Activated CD4-positive, alpha-beta memory T cell treated with anti-CD3 and anti-CD28 coated beads for 36 hours (primary cell): ENCODE measurements at regions not wholly inside any gene's neighbourhood (a gene's known extent, or its start where the extent isn't known, plus 50 kb on each side); places are given as distances from the start of the nearest gene placed in this dataset.

ENCODE experiments used
- CTCF ChIA-PET: fragments of 350-600 bp; sonication (Branson Sonifier 250); formaldehyde crosslinking; loops from one replicate; lab custom pipeline; 2021; ENCODE audit warnings: antibody characterized with exemption, inconsistent platforms; lab: Charles Lee
- POLR2A ChIA-PET: fragments of 350-600 bp; sonication (Branson Sonifier 250); formaldehyde crosslinking; loops from one replicate; lab custom pipeline; 2021; ENCODE audit warnings: antibody characterized with exemption; lab: Charles Lee
- DNase-seq: peaks from one replicate; pipeline ENCODE4 v3.0.0-alpha.2; 2020
- H3K27ac Mint-ChIP-seq: one replicate; pipeline ENCODE4 v1.8.0; 2021; ENCODE audit warnings: mixed read lengths
- H3K27me3 Mint-ChIP-seq: one replicate; pipeline ENCODE4 v1.8.0; 2021; ENCODE audit warnings: mixed read lengths
- H3K36me3 Mint-ChIP-seq: one replicate; pipeline ENCODE4 v1.8.0; 2021; ENCODE audit warnings: mixed read lengths
- H3K4me1 Mint-ChIP-seq: one replicate; pipeline ENCODE4 v1.8.0; 2021; ENCODE audit warnings: low read depth, mixed read lengths
- H3K4me3 Mint-ChIP-seq: one replicate; pipeline ENCODE4 v1.8.0; 2021; ENCODE audit warnings: mild to moderate bottlenecking, mixed read lengths
- H3K9me3 Mint-ChIP-seq: one replicate; pipeline ENCODE4 v1.8.0; 2021; ENCODE audit warnings: mixed read lengths
- intact Hi-C: fragments of 100-400 bp; cut with micrococcal nuclease; formaldehyde crosslinking; loops from one replicate; pipeline ENCODE4 v1.15.1; 2023

DNA sequence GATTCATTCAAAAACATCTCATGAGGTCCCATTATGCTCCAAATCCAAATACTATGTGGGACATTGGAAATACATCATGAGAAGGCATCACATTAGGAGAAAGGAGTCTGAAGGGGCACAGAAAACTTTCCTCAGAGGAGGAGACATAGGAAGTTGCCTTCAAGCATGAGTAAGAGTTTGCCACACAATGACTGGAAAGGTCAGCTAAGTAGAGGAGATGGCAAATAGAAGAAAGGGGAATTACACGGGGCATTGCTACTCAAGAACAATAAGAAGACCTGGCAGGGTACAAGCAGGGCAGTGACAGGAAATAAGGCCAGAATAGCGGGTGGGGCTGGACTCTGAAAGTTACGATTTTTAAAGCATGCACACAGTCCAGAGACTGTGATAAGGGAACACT is 231.6 kb downstream of the SPRY2 start:
- H3K36me3 Mint-ChIP-seq = no peaks in the 10 kb centered on the region
- ChIA-PET CTCF (no interaction called here), POLR2A (no interaction called here)
- no peaks in the 10 kb centered on the region for H3K4me1 Mint-ChIP-seq
- no peak overlapping the region for H3K27ac Mint-ChIP-seq
- no peak for DNase-seq
- no peaks in the 10 kb centered on the region for H3K9me3 Mint-ChIP-seq
- no peaks in the 10 kb centered on the region for H3K27me3 Mint-ChIP-seq
- no peak overlapping the region for H3K4me3 Mint-ChIP-seq
- intact Hi-C loops = no loop called here

DNA sequence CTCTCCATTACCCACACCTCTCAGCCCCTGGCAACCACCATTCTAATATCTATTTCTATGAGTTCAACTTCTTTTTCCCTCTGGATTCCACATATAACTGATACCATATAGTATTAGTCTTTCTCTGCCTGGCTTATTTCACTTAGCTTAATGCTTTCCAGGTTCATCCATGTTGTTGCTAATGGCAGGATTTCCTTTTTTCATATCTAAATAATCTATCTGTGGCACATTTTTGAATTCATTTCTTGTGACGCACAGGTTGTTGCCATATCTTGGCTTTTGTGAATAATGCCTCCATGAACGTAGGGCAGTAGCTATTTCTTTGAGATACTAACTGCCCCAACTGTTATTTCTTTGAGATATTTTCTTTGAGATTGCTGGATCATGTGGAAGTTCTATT is 235.6 kb downstream of the SPRY2 start:
- ChIA-PET CTCF (no interaction called here), POLR2A (no interaction called here)
- DNase-seq = no peak
- no peaks in the 10 kb centered on the region for H3K9me3 Mint-ChIP-seq
- H3K36me3 Mint-ChIP-seq = no peaks in the 10 kb centered on the region
- no peaks in the 10 kb centered on the region for H3K27me3 Mint-ChIP-seq
- H3K4me1 Mint-ChIP-seq = no peaks in the 10 kb centered on the region
- no peak overlapping the region for H3K27ac Mint-ChIP-seq
- intact Hi-C loops = no loop called here
- H3K4me3 Mint-ChIP-seq = no peak overlapping the region

GRCh38 chr13:80101040-80101439 is 239.9 kb downstream of the SPRY2 start:
- DNase-seq = no peak
- Mint-ChIP-seq H3K4me1 (no peaks in the 10 kb centered on the region), H3K4me3 (no peak overlapping the region), H3K27me3 (peaks cover 2% of the 10 kb centered on the region), H3K9me3 (peaks cover 2% of the 10 kb centered on the region), H3K36me3 (no peaks in the 10 kb centered on the region), H3K27ac (no peak overlapping the region)
- intact Hi-C loops = no loop called here
- CTCF ChIA-PET = no interaction called here
- POLR2A ChIA-PET = no interaction called here

DNA sequence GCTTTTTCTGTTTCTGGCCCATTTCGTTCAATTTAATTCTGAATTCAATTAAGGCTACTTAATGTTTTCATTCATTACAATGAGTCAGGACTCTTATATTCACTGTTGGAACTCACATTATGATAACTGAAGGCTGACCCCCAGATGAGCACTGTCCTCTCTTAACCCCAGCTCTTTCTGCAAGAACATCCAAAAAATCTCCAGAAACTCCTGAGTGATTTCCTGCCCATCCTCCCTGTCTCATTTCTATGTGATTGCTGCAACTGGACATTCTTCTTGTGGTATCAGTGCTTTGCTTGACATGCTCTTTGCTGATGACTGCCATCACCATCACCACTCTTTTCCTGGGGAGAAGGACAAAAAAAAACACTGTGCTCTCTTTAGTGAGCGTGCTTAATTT is 240.3 kb downstream of the SPRY2 start:
- no peak for DNase-seq
- Mint-ChIP-seq H3K27me3 (peaks cover 2% of the 10 kb centered on the region), H3K27ac (no peak overlapping the region), H3K36me3 (no peaks in the 10 kb centered on the region), H3K4me1 (no peaks in the 10 kb centered on the region), H3K9me3 (peaks cover 2% of the 10 kb centered on the region), H3K4me3 (no peak overlapping the region)
- intact Hi-C loops = no loop called here
- ChIA-PET CTCF (no interaction called here), POLR2A (no interaction called here)

- CTCF ChIA-PET = no interaction called here
- H3K27ac Mint-ChIP-seq = no peak overlapping the region
- intact Hi-C loops = no loop called here
- peaks cover 2% of the 10 kb centered on the region for H3K9me3 Mint-ChIP-seq
- no peaks in the 10 kb centered on the region for H3K4me1 Mint-ChIP-seq
- DNase-seq = no peak
- peaks cover 2% of the 10 kb centered on the region for H3K27me3 Mint-ChIP-seq
- POLR2A ChIA-PET = no interaction called here
- H3K4me3 Mint-ChIP-seq = no peak overlapping the region
- H3K36me3 Mint-ChIP-seq = no peaks in the 10 kb centered on the region
Observed at GRCh38 chr13:80097561-80097960, 243.4 kb downstream of the SPRY2 start.

DNA sequence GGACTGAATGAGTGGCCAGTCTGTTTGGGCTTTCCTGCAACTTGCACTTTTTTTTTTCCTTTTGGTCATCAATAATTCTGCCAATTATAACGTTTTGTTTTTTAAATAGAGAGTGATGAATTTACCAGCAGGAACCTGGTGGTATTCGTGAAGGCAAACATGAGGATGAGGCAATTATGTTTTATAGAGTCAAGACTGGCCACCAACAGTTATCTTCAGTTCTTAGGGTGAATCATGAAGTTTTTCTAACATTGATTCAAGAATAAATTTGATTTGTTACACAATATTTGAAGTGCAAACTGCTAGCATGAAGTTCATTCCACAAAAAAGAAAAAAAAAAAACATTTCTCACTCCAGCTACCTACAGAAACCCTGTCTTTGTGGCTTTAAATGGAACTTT is 244.5 kb downstream of the SPRY2 start:
- H3K4me1 Mint-ChIP-seq = no peaks in the 10 kb centered on the region

DNA sequence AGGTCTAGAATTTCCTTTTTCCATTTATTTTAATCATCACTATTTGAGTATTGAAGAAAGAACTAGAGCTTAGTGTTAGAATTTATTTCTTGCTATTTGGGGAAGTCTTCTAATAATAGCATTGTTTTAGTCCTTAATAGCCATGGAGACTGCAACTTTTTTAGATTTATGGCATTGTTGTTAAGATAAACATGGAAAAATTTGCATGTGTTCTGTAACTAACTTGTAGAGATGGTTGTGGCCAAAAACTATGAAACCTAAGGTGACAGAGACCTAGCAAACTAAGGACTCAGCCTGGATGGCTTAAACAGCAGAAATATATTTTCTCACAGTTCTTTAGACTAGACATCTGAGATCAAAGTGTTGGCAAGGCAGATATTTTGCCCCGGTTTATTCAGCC is 246.4 kb downstream of the SPRY2 start:
- Mint-ChIP-seq H3K36me3 (no peaks in the 10 kb centered on the region), H3K4me1 (no peaks in the 10 kb centered on the region), H3K27me3 (peaks cover 2% of the 10 kb centered on the region), H3K27ac (no peak overlapping the region), H3K4me3 (no peak overlapping the region), H3K9me3 (peaks cover 2% of the 10 kb centered on the region)
- no peak for DNase-seq
- POLR2A ChIA-PET = no interaction called here
- intact Hi-C loops = no loop called here
- CTCF ChIA-PET = no interaction called here

More for the DNA sequence above, 244.5 kb downstream of the SPRY2 start:
- ChIA-PET CTCF (no interaction called here), POLR2A (no interaction called here)
- no peak overlapping the region for H3K27ac Mint-ChIP-seq
- no peak overlapping the region for H3K4me3 Mint-ChIP-seq
- peaks cover 2% of the 10 kb centered on the region for H3K27me3 Mint-ChIP-seq
- intact Hi-C loops = no loop called here
- H3K9me3 Mint-ChIP-seq = peaks cover 2% of the 10 kb centered on the region
- DNase-seq = no peak
- H3K36me3 Mint-ChIP-seq = no peaks in the 10 kb centered on the region

DNA sequence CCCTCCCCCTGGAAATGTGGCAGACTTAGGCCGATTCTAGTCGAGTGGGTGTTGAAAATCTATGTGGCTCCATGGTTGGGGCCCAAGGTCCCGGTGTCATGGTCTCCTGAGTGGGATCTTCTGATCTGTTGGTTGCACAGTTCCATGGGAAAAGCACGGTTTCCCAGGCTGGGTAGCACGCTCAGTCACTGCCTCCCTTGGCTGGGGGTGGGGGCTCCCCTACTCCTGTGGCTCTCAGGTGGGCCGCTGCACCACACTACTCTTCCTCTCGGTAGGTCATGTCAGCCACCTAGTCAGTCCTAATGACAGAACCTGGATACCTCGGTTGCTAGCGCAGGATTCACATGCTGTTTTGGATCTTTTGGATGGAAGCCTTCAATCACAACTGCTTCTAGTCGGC is 247.0 kb downstream of the SPRY2 start:
- no peak overlapping the region for H3K4me3 Mint-ChIP-seq
- no peaks in the 10 kb centered on the region for H3K36me3 Mint-ChIP-seq
- intact Hi-C loops = no loop called here
- H3K27ac Mint-ChIP-seq = no peak overlapping the region
- no peaks in the 10 kb centered on the region for H3K4me1 Mint-ChIP-seq
- DNase-seq = no peak
- H3K9me3 Mint-ChIP-seq = peaks cover 2% of the 10 kb centered on the region
- POLR2A ChIA-PET = no interaction called here
- H3K27me3 Mint-ChIP-seq = peaks cover 2% of the 10 kb centered on the region
- CTCF ChIA-PET = no interaction called here

- Mint-ChIP-seq H3K4me3 (no peak overlapping the region), H3K27ac (no peak overlapping the region), H3K9me3 (peaks cover 2% of the 10 kb centered on the region), H3K36me3 (no peaks in the 10 kb centered on the region), H3K27me3 (no peaks in the 10 kb centered on the region), H3K4me1 (no peaks in the 10 kb centered on the region)
- DNase-seq = no peak
- ChIA-PET CTCF (no interaction called here), POLR2A (interaction anchor here (0.6 kb wide), 1 partner anchor 1042 kb away, joined by 4 read pairs; no protein-coding TSS in a partner anchor)
- intact Hi-C loops = no loop called here
Observed at GRCh38 chr13:80086304-80086721, 254.6 kb downstream of the SPRY2 start.

- Mint-ChIP-seq H3K9me3 (peaks cover 2% of the 10 kb centered on the region), H3K4me3 (no peak overlapping the region), H3K27me3 (no peaks in the 10 kb centered on the region), H3K27ac (no peak overlapping the region), H3K36me3 (no peaks in the 10 kb centered on the region), H3K4me1 (no peaks in the 10 kb centered on the region)
- ChIA-PET POLR2A (no interaction called here), CTCF (no interaction called here)
- no peak for DNase-seq
- intact Hi-C loops = no loop called here
Observed at GRCh38 chr13:80083853-80084676, 256.9 kb downstream of the SPRY2 start.

DNA sequence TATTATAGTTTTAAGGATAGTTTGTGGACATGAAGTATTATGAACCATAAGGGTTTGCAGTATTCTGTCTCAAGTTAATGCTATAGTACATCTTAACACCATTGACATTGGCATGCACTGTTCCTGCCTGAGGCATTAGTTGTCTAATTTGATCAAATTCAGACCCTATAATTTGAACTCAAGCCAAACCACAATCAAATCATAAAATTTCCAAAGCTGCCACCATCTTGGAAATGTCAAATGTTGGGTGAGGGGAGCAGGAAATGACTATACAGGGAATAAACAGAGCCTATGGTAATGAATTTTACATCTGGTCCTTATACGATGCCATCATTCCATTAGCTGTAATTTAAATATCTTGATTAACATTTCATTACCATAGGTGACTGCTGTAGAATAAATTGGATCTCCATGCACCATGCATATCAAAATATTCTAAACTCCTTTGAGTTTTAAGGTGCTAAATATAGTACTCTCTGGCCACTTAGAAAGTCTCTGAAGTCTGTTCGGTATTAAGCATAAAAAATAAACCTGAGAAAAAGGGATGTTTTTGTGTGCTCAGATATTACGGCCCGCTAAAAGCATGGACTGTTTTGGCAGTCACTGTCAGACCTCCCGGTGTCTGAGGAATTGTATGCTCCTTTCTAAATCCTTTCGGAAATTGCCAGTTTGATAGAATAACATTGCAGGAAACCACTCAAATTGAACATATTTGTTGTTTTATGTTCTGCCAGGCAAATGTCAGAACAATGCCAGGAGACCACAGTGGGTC is 257.7 kb downstream of the SPRY2 start:
- Mint-ChIP-seq H3K4me3 (no peak overlapping the region), H3K36me3 (no peaks in the 10 kb centered on the region), H3K27ac (no peak overlapping the region), H3K9me3 (peaks cover 2% of the 10 kb centered on the region), H3K4me1 (no peaks in the 10 kb centered on the region), H3K27me3 (no peaks in the 10 kb centered on the region)
- no peak for DNase-seq
- ChIA-PET POLR2A (no interaction called here), CTCF (no interaction called here)
- intact Hi-C loops = no loop called here

DNA sequence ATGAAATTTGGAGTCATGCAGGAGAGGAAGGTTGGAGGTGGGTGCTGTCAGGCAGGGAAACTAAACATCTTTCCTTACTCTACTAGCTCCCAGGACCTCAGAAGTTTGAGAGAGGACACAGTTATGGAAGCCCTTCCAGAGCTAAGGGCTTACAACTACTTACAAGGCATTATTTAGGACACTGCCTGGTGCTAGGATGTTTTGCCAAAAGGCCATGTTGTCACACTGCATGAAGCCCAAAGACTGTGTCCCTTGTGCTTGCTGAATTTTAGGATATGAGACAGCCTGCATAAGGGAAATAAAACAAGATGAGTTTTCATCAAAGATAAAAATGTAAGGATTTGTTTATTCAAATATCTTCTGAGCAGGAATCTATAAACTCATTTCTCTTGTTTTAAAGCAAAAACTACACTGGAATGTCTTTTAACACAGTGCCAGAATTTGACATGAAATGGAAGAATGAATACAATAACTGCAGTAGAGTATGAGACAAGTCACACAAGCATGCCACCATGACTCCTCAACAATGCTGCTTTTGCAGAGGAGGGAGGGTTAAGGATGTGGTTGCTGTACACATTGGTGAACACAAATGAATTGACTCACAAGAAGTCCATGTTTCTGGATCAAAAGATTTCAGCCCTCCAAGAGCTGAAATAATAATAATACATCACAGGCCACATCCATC is 258.4 kb downstream of the SPRY2 start:
- H3K9me3 Mint-ChIP-seq = peaks cover 2% of the 10 kb centered on the region
- no peak overlapping the region for H3K27ac Mint-ChIP-seq
- no peak overlapping the region for H3K4me3 Mint-ChIP-seq
- CTCF ChIA-PET = no interaction called here
- DNase-seq = no peak
- POLR2A ChIA-PET = no interaction called here
- intact Hi-C loops = no loop called here
- H3K36me3 Mint-ChIP-seq = no peaks in the 10 kb centered on the region
- no peaks in the 10 kb centered on the region for H3K4me1 Mint-ChIP-seq
- H3K27me3 Mint-ChIP-seq = no peaks in the 10 kb centered on the region
